ENCODE measurements at regions not wholly inside any gene's neighbourhood (a gene's known extent, or its start where the extent isn't known, plus 50 kb on each side); places are given as distances from the start of the nearest gene placed in this dataset.

- no peaks in the 10 kb centered on the region for H3K9me3 ChIP-seq
Measured at GRCh38 chr12:61848893-61849292, 411.3 kb upstream of the USP15 start.

DNA sequence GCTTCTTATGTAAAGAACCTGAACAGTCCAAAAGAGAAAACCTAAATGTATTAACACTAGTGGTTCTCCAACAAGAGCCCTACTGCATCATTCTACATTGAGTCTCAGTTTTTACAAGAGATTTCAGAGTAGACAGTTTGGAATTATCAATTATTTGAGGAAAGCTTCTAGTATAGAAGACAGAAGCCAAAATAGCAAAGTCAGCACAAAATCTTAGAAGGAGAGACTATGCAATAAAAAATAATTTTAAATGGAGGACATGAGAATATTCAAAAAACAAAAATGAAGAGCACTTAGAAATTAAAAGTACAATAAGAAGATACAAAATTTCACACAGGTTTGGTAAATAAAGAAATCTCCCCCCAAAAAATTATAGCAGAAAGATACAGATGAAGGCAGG is 406.3 kb upstream of the USP15 start:
- DNase-seq = no peak
- Histone ChIP-seq H3K27ac (no peak overlapping the region), H3K4me3 (no peak overlapping the region), H3K27me3 (no peaks in the 10 kb centered on the region), H3K36me3 (no peaks in the 10 kb centered on the region), H3K4me1 (no peaks in the 10 kb centered on the region), H3K9me3 (no peaks in the 10 kb centered on the region)
- intact Hi-C loops (cut with DNase I) = no loop called here
- TF ChIP-seq CTCF (IDR thresholded peaks at IDR 0.05) (no peak), POLR2A (IDR thresholded peaks at IDR 0.05) (no peak)

More at GRCh38 chr12:61848893-61849292, 411.3 kb upstream of the USP15 start:
- no peak overlapping the region for H3K4me3 ChIP-seq
- no peaks in the 10 kb centered on the region for H3K27me3 ChIP-seq
- 69 to 71% methylated on average over 7 of the region's 7 CpGs for WGBS, 2 donors
- DNase-seq = no peak
- no peak overlapping the region for H3K27ac ChIP-seq
- no peaks in the 10 kb centered on the region for H3K36me3 ChIP-seq
- H3K4me1 ChIP-seq = no peaks in the 10 kb centered on the region
- intact Hi-C loops (cut with DNase I) = no loop called here
- no peak for TF ChIP-seq POLR2A (IDR thresholded peaks at IDR 0.05)
- no peak for TF ChIP-seq CTCF (IDR thresholded peaks at IDR 0.05)

DNA sequence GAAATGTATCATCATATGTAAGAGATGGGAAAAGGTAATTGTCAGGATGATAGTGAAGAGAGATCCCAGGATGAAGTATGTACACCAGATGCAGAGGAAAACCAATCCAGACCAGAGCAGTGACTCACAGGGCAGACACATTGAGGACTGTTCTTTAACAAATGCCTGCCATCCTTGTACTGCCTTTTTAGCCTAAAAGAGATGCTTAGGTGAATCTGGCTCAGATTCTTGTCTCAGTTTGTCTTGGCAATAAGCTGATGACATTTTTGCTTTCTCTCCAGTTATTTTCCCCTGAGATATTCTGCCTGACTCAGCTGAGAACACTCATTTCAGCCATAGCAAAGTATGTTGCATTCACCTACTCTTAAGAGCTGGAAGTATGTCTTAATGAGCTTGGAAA is 405.3 kb upstream of the USP15 start:
- Histone ChIP-seq H3K4me1 (no peaks in the 10 kb centered on the region), H3K27me3 (no peaks in the 10 kb centered on the region), H3K9me3 (no peaks in the 10 kb centered on the region), H3K36me3 (no peaks in the 10 kb centered on the region), H3K4me3 (no peak overlapping the region), H3K27ac (no peak overlapping the region)
- DNase-seq = no peak
- intact Hi-C loops (cut with DNase I) = no loop called here
- TF ChIP-seq POLR2A (IDR thresholded peaks at IDR 0.05) (no peak), CTCF (IDR thresholded peaks at IDR 0.05) (no peak)

DNA sequence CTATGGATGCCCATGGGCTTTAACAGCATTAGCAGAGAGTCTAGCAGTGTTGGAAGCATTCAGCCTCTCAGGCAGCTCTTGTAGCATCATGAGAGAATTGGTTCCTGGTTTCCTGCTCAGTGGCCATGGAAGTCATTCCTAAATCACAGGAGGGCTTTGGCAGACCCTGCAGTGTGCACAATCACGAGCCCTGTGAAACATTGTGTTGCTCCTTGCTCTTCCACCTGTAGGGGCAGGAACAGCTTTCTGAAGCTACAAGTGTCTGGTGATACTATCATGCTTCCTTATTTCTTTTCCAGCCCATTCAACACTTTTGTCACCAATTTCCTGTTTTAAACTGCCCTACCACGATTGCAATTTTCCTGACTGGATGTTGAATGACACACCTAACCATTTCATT is 402.2 kb upstream of the USP15 start:
- no peaks in the 10 kb centered on the region for H3K4me1 ChIP-seq
- intact Hi-C loops (cut with DNase I) = no loop called here
- DNase-seq = no peak
- H3K27ac ChIP-seq = no peak overlapping the region
- no peaks in the 10 kb centered on the region for H3K9me3 ChIP-seq
- no peak overlapping the region for H3K4me3 ChIP-seq
- no peaks in the 10 kb centered on the region for H3K27me3 ChIP-seq
- no peaks in the 10 kb centered on the region for H3K36me3 ChIP-seq
- 38 to 48% methylated on average over 2 of the region's 2 CpGs for WGBS, 2 donors
- TF ChIP-seq POLR2A (IDR thresholded peaks at IDR 0.05) = no peak
- no peak for TF ChIP-seq CTCF (IDR thresholded peaks at IDR 0.05)

DNA sequence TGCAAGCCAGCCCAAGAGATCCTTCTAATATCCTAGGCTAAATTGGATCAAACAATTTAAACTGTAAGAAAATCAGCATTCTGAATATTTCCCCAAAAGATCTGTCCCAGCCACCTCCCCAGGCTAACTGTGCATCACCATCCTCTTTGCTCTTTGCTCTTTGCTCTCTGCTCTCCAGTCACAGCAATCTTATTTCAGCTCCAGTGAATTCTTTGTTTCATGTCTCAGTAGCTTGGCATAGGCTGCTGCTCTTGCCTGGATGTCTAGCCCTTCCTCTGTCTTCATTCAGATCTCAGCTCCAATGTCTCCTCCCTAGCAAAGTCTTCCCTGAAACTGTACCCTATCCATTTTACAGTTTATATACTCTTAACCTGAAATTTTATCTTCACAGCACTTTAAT is 399.8 kb upstream of the USP15 start:
- H3K27ac ChIP-seq = no peak overlapping the region
- intact Hi-C loops (cut with DNase I) = no loop called here
- H3K4me1 ChIP-seq = no peaks in the 10 kb centered on the region
- H3K4me3 ChIP-seq = no peak overlapping the region
- no peaks in the 10 kb centered on the region for H3K36me3 ChIP-seq
- no peaks in the 10 kb centered on the region for H3K27me3 ChIP-seq
- peaks cover 0 to 4% (median 0%) of the 10 kb centered on the region in 3 donors for H3K9me3 ChIP-seq
- DNase-seq = no peak
- TF ChIP-seq CTCF (IDR thresholded peaks at IDR 0.05) (no peak), POLR2A (IDR thresholded peaks at IDR 0.05) (no peak)
